Esophagus muscularis mucosa (tissue), 3 donors: ENCODE measurements at regions not wholly inside any gene's neighbourhood (a gene's known extent, or its start where the extent isn't known, plus 50 kb on each side); places are given as distances from the start of the nearest gene placed in this dataset.

Experiments
- POLR2A ChIP-seq: fragments of 450-650 bp; IDR thresholded peaks from one replicate; pipeline ENCODE4 v1.6.1; 2017; ENCODE audit warnings: antibody characterized with exemption, moderate library complexity, mild to moderate bottlenecking, low read depth
- TF ChIP-seq, protein P1 (sequence below), 3 experiments: fragments of 200-600 bp in 2 of 3; fragments of 450-650 bp in 1 of 3; sonication (generic) in 2 of 3; IDR thresholded peaks; one replicate each; pipeline ENCODE4 v1.5.1; 2017 to 2019; ENCODE audit warnings: antibody characterized with exemption in 3 of 3, mild to moderate bottlenecking in 2 of 3, moderate library complexity in 1 of 3

DNA sequence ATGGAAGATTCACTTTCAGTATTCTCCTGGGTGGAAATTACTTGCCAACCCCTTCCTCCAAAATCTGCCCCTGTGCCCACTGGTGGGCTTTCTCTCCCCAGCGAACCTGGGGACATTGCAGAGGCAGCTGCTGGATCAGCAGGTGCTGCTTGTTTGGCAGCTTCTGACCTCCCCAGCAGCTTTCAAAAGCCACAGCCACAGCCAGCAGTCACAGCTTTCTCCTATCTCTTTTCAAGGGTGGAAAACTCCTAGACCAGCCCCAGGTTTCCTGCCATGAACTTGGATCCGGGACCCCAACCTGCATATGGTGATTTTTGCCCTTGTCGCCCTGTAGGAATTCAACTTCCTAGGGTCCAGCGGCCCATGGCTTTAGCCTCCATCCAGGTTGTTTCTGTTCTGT is 330.8 kb downstream of the ADAMTS20 start:
- TF ChIP-seq, protein P1, sequence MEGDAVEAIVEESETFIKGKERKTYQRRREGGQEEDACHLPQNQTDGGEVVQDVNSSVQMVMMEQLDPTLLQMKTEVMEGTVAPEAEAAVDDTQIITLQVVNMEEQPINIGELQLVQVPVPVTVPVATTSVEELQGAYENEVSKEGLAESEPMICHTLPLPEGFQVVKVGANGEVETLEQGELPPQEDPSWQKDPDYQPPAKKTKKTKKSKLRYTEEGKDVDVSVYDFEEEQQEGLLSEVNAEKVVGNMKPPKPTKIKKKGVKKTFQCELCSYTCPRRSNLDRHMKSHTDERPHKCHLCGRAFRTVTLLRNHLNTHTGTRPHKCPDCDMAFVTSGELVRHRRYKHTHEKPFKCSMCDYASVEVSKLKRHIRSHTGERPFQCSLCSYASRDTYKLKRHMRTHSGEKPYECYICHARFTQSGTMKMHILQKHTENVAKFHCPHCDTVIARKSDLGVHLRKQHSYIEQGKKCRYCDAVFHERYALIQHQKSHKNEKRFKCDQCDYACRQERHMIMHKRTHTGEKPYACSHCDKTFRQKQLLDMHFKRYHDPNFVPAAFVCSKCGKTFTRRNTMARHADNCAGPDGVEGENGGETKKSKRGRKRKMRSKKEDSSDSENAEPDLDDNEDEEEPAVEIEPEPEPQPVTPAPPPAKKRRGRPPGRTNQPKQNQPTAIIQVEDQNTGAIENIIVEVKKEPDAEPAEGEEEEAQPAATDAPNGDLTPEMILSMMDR (IDR thresholded peaks at IDR 0.05), result no peak
- no peak for TF ChIP-seq POLR2A
